NCI-H524 (cell line): ENCODE measurements at regions not wholly inside any gene's neighbourhood (a gene's known extent, or its start where the extent isn't known, plus 50 kb on each side); places are given as distances from the start of the nearest gene placed in this dataset.
A peak's percentile ranks its signal among the peaks of the same experiment; 100 is the strongest.
"Not testable (repeated sequence)": the region's sequence is repeated elsewhere in the genome, so short reads cannot be mapped to it uniquely, and the experiment has no call there.

Experiments used
- DNase-seq, 2 experiments: peaks; one replicate each; lab custom pipeline; 2025; lab: John Stamatoyannopoulos, UW

- DNase-seq = peak in 1 of 2 experiments; percentile 8
These were observed 52.8 kb upstream of the SRSF6 start for GRCh38 chr20:43404878-43405277.

GRCh38 chr20:43400882-43401281 lies 56.8 kb upstream of the SRSF6 start:
- not testable (repeated sequence) for DNase-seq

GRCh38 chr20:43398676-43399324 lies 58.9 kb upstream of the SRSF6 start:
- no peak for DNase-seq

GRCh38 chr20:43397147-43397546 lies 60.5 kb upstream of the SRSF6 start:
- no peak for DNase-seq

GRCh38 chr20:43393052-43393451 lies 64.6 kb upstream of the SRSF6 start:
- no peak for DNase-seq

- DNase-seq = no peak
These were observed 65.1 kb upstream of the SRSF6 start for GRCh38 chr20:43392561-43392960.

GRCh38 chr20:43389839-43390626 lies 67.7 kb upstream of the SRSF6 start:
- DNase-seq = peak in 1 of 2 experiments; percentile 23

- no peak for DNase-seq
These were observed 68.5 kb upstream of the SRSF6 start for GRCh38 chr20:43389211-43389610.

GRCh38 chr20:43388268-43389002 lies 69.3 kb upstream of the SRSF6 start:
- no peak for DNase-seq

GRCh38 chr20:43387737-43388136 lies 70.0 kb upstream of the SRSF6 start:
- DNase-seq = peak in 1 of 2 experiments; percentile 15

GRCh38 chr20:43386878-43387277 lies 70.8 kb upstream of the SRSF6 start:
- no peak for DNase-seq

GRCh38 chr20:43385914-43386313 lies 71.8 kb upstream of the SRSF6 start:
- DNase-seq = no peak

- DNase-seq = no peak
These were observed 73.4 kb upstream of the SRSF6 start for GRCh38 chr20:43384101-43384940.

GRCh38 chr20:43383026-43383795 lies 74.5 kb upstream of the SRSF6 start:
- DNase-seq = no peak

GRCh38 chr20:43382135-43382534 lies 75.6 kb upstream of the SRSF6 start:
- not testable (repeated sequence) for DNase-seq

GRCh38 chr20:43381533-43381932 lies 76.2 kb upstream of the SRSF6 start:
- DNase-seq = not testable (repeated sequence)

GRCh38 chr20:43379239-43379917 lies 78.3 kb upstream of the SRSF6 start:
- DNase-seq = no peak

- no peak for DNase-seq
These were observed 80.9 kb upstream of the SRSF6 start for GRCh38 chr20:43376831-43377230.

GRCh38 chr20:43375591-43375990 lies 82.1 kb upstream of the SRSF6 start:
- DNase-seq = no peak

- DNase-seq = no peak
These were observed 85.6 kb upstream of the SRSF6 start for GRCh38 chr20:43372051-43372450.

GRCh38 chr20:43365691-43366090 lies 92.0 kb upstream of the SRSF6 start:
- no peak for DNase-seq
